Esophagus squamous epithelium (tissue), 4 donors: ENCODE measurements at regions not wholly inside any gene's neighbourhood (a gene's known extent, or its start where the extent isn't known, plus 50 kb on each side); places are given as distances from the start of the nearest gene placed in this dataset.

ENCODE experiments used
- CTCF ChIP-seq, 6 experiments: fragments of 450-650 bp in 4 of 6; fragments of 200-600 bp in 2 of 6; sonication (generic) in 2 of 6; IDR thresholded peaks; one replicate each; pipeline ENCODE4 v1.5.1; 2016 to 2019; ENCODE audit warnings: antibody characterized with exemption in 6 of 6, mild to moderate bottlenecking in 4 of 6, moderate library complexity in 4 of 6
- POLR2A ChIP-seq, 4 donors: fragments of 450-650 bp; IDR thresholded peaks; one replicate each; pipeline ENCODE4 v1.6.1; 2017; ENCODE audit warnings: antibody characterized with exemption in 4 of 4, mild to moderate bottlenecking in 4 of 4, moderate library complexity in 3 of 4

GRCh38 chr20:47406849-47407682, 50.6 kb upstream of the ZMYND8 start:
- TF ChIP-seq CTCF (IDR thresholded peaks at IDR 0.05) (no peak), POLR2A (IDR thresholded peaks at IDR 0.05) (no peak)
